ENCODE measurements at regions not wholly inside any gene's neighbourhood (a gene's known extent, or its start where the extent isn't known, plus 50 kb on each side); places are given as distances from the start of the nearest gene placed in this dataset.

- Histone ChIP-seq H3K27ac (ENCODE audit: low read depth, low read length) (no peak overlapping the region), H2AFZ (ENCODE audit: low read length) (no peak overlapping the region), H4K20me1 (ENCODE audit: insufficient read depth, low read length) (no peaks in the 10 kb centered on the region), H3K9me3 (ENCODE audit: low read depth, low read length) (peaks cover 3% of the 10 kb centered on the region), H3K79me2 (ENCODE audit: insufficient read depth, low read length) (no peaks in the 10 kb centered on the region), H3K36me3 (ENCODE audit: insufficient read depth, low read length) (no peaks in the 10 kb centered on the region), H3K4me1 (ENCODE audit: insufficient read depth, low read length) (no peaks in the 10 kb centered on the region), H3K4me2 (ENCODE audit: insufficient read depth, low read length) (no peak overlapping the region), H3K27me3 (ENCODE audit: insufficient read depth, low read length) (no peaks in the 10 kb centered on the region), H3K4me3 (ENCODE audit: insufficient read depth, low read length) (no peak overlapping the region)
- no peak for DNase-seq (ENCODE audit: insufficient read length, low spot score, missing footprints)
- TF ChIP-seq CTCF (IDR thresholded peaks at IDR 0.05; ENCODE audit: extremely low read depth, low read depth, low read length) = no peak
These were observed 129.8 kb downstream of the VEGFA start for GRCh38 chr6:43899830-43900229.

GRCh38 chr6:43898358-43899131, 128.5 kb downstream of the VEGFA start:
- Histone ChIP-seq H3K4me1 (ENCODE audit: insufficient read depth, low read length) (no peaks in the 10 kb centered on the region), H3K9me3 (ENCODE audit: low read depth, low read length) (peaks cover 3% of the 10 kb centered on the region), H3K4me3 (ENCODE audit: insufficient read depth, low read length) (no peak overlapping the region), H3K27me3 (ENCODE audit: insufficient read depth, low read length) (no peaks in the 10 kb centered on the region), H3K79me2 (ENCODE audit: insufficient read depth, low read length) (no peaks in the 10 kb centered on the region), H4K20me1 (ENCODE audit: insufficient read depth, low read length) (no peaks in the 10 kb centered on the region), H2AFZ (ENCODE audit: low read length) (no peak overlapping the region), H3K4me2 (ENCODE audit: insufficient read depth, low read length) (no peak overlapping the region), H3K36me3 (ENCODE audit: insufficient read depth, low read length) (no peaks in the 10 kb centered on the region), H3K27ac (ENCODE audit: low read depth, low read length) (no peak overlapping the region)
- no peak for DNase-seq (ENCODE audit: insufficient read length, low spot score, missing footprints)
- no peak for TF ChIP-seq CTCF (IDR thresholded peaks at IDR 0.05; ENCODE audit: extremely low read depth, low read depth, low read length)

- Histone ChIP-seq H3K4me2 (ENCODE audit: insufficient read depth, low read length) (no peak overlapping the region), H3K4me3 (ENCODE audit: insufficient read depth, low read length) (no peak overlapping the region), H3K4me1 (ENCODE audit: insufficient read depth, low read length) (no peaks in the 10 kb centered on the region), H3K27ac (ENCODE audit: low read depth, low read length) (no peak overlapping the region), H3K27me3 (ENCODE audit: insufficient read depth, low read length) (no peaks in the 10 kb centered on the region), H3K79me2 (ENCODE audit: insufficient read depth, low read length) (no peaks in the 10 kb centered on the region), H4K20me1 (ENCODE audit: insufficient read depth, low read length) (no peaks in the 10 kb centered on the region), H3K9me3 (ENCODE audit: low read depth, low read length) (peaks cover 3% of the 10 kb centered on the region), H3K36me3 (ENCODE audit: insufficient read depth, low read length) (no peaks in the 10 kb centered on the region), H2AFZ (ENCODE audit: low read length) (no peak overlapping the region)
- no peak for TF ChIP-seq CTCF (IDR thresholded peaks at IDR 0.05; ENCODE audit: extremely low read depth, low read depth, low read length)
- no peak for DNase-seq (ENCODE audit: insufficient read length, low spot score, missing footprints)
These were observed 127.7 kb downstream of the VEGFA start for GRCh38 chr6:43897571-43898302.

All from osteoblast (primary cell).